Adrenal gland (tissue), 5 donors: ENCODE measurements at regions not wholly inside any gene's neighbourhood (a gene's known extent, or its start where the extent isn't known, plus 50 kb on each side); places are given as distances from the start of the nearest gene placed in this dataset.

Experiments used
- POLR2A ChIP-seq, 2 donors: fragments of 450-650 bp; IDR thresholded peaks; one replicate each; pipeline ENCODE4 v1.6.1; 2017; ENCODE audit warnings: antibody characterized with exemption in 2 of 2, mild to moderate bottlenecking in 2 of 2, moderate library complexity in 1 of 2
- TF ChIP-seq, protein P1 (sequence below), 6 experiments: fragments of 450-650 bp in 4 of 6; fragments of 200-600 bp in 2 of 6; sonication (generic) in 1 of 6; IDR thresholded peaks; 1 replicate in 5 of 6; 2 replicates in 1 of 6; pipeline versions ENCODE4 v1.5.1 to v1.8.0; 2016 to 2021; ENCODE audit warnings: antibody characterized with exemption in 6 of 6, mild to moderate bottlenecking in 2 of 6, moderate library complexity in 1 of 6
- donor health status: DM: no; HTN: no; CAD: no.

GRCh38 chr4:152247271-152247975 is 288.5 kb downstream of the FBXW7 start:
- TF ChIP-seq, protein P1, sequence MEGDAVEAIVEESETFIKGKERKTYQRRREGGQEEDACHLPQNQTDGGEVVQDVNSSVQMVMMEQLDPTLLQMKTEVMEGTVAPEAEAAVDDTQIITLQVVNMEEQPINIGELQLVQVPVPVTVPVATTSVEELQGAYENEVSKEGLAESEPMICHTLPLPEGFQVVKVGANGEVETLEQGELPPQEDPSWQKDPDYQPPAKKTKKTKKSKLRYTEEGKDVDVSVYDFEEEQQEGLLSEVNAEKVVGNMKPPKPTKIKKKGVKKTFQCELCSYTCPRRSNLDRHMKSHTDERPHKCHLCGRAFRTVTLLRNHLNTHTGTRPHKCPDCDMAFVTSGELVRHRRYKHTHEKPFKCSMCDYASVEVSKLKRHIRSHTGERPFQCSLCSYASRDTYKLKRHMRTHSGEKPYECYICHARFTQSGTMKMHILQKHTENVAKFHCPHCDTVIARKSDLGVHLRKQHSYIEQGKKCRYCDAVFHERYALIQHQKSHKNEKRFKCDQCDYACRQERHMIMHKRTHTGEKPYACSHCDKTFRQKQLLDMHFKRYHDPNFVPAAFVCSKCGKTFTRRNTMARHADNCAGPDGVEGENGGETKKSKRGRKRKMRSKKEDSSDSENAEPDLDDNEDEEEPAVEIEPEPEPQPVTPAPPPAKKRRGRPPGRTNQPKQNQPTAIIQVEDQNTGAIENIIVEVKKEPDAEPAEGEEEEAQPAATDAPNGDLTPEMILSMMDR (IDR thresholded peaks at IDR 0.05), result no peak
- no peak for TF ChIP-seq POLR2A (IDR thresholded peaks at IDR 0.05)
